ENCODE measurements at regions not wholly inside any gene's neighbourhood (a gene's known extent, or its start where the extent isn't known, plus 50 kb on each side); places are given as distances from the start of the nearest gene placed in this dataset.

- DNase-seq, result no peak
Measured at GRCh38 chr5:133760532-133760931, 148.2 kb upstream of the FSTL4 start.

GRCh38 chr5:133758641-133759040, 146.3 kb upstream of the FSTL4 start:
- no peak for DNase-seq

- no peak for DNase-seq
Measured at GRCh38 chr5:133757396-133757945, 145.1 kb upstream of the FSTL4 start.

- no peak for DNase-seq
Measured at GRCh38 chr5:133756756-133757155, 144.4 kb upstream of the FSTL4 start.

DNA sequence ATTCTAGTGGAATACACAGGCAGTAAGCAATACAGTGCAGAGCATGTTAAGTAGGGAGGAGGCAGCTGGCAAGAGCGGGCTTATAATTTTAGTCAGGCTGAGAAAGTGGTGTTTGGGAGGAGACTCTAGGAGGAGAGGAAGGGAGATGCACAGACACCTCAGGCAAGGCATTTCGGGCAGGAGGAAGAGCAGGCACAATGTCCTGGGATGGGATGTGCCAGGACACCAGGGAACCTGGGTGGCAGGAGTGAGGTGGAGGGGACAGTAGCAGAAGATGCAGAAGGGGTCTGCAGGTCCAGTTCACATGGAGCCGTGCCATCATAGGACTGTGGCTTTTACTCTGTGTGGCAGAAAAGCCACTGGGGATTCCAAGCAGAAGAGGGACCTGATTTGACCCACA, 143.7 kb upstream of the FSTL4 start:
- no peak for DNase-seq

DNA sequence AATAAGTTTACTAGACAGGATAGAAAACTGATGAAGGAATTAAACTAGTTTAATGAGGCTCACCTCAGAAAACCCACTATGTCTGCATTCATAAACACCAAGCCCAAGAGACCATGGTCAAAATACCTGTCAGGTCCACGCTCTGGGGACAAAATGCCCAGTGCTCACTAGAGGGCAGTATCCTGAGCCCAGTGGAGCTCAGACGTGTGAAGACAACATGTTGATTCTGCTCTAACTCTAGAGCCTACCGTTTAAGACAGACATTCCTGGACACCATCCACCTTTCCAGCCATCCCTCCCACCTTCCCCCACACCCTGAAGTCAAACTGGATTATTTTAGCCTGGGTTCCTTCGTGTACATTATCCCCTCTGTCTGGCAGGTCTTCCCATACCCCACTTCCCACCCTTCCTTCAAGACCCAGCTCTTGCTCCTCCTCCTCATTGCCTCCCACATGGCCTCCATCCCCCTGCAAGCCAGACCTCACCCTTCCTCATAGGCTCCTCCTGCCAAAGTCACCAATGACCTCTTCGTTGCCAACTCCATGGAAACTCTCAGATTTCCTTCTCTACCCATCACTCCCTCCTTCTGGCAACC, 142.3 kb upstream of the FSTL4 start:
- no peak for DNase-seq

GRCh38 chr5:133753856-133754255, 141.5 kb upstream of the FSTL4 start:
- DNase-seq, result no peak

DNA sequence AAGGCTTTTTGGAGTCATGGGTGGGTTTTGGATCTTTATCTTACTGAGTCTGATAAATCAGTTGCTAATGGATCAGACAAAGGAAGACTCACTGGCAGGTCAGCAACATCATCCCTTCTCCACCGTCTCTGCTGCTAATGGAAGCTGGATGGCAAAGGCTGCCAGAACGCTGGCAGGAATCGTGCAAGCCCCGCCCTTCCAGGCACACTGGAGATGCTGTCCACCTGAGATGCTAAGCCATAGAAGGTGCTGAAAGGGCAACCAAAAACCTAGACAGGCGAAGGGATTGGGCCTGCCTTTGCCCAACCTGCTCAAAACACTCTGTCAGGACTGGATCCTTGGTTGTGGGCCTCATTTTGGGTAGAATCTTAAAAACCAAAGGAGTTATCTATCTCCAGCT, 139.5 kb upstream of the FSTL4 start:
- no peak for DNase-seq

- DNase-seq, result no peak
Measured at GRCh38 chr5:133751421-133751820, 139.1 kb upstream of the FSTL4 start.

DNA sequence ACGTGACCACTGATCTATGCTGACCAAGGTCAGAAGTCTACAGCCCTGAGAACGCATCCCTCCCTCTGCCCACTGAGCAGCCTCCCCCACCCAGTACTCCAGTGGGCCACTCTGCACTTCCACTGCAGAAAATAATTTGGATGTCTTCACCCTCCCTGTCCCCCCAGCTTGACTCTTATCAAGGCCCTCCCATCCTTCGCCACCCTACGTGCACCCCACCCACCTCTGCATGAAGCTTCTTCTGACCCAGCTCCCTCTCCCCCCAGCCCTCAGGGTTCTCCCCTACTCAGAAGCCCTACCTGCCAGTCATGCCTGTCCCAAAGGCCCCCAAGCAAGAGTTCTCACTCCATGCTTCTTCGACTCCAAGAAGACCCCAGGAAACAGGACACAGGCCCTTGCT, 138.5 kb upstream of the FSTL4 start:
- no peak for DNase-seq

GRCh38 chr5:133750356-133750755, 138.0 kb upstream of the FSTL4 start:
- DNase-seq, result no peak

- no peak for DNase-seq
Measured at GRCh38 chr5:133749331-133749985, 137.1 kb upstream of the FSTL4 start.

DNA sequence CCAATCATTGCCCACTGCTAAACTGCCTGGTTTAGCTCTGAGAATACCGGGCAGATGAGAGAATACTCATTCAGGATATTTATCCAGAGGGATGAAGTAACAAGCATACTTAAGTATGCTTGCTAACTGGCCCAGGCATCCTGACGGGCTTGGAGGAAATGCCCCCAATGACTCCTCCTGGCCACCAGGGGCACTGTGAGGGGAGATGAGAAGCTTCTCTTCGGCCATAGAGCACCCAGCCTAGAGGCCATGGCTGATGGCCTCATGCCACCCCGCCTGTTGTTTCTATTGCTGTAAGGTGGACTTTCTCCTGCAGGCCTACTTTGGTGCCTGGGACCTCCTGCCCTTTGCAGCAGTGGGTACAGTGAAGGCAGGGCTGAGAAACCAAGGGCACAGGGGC, 134.5 kb upstream of the FSTL4 start:
- DNase-seq, result no peak

- no peak for DNase-seq
Measured at GRCh38 chr5:133744960-133745308, 132.6 kb upstream of the FSTL4 start.

DNA sequence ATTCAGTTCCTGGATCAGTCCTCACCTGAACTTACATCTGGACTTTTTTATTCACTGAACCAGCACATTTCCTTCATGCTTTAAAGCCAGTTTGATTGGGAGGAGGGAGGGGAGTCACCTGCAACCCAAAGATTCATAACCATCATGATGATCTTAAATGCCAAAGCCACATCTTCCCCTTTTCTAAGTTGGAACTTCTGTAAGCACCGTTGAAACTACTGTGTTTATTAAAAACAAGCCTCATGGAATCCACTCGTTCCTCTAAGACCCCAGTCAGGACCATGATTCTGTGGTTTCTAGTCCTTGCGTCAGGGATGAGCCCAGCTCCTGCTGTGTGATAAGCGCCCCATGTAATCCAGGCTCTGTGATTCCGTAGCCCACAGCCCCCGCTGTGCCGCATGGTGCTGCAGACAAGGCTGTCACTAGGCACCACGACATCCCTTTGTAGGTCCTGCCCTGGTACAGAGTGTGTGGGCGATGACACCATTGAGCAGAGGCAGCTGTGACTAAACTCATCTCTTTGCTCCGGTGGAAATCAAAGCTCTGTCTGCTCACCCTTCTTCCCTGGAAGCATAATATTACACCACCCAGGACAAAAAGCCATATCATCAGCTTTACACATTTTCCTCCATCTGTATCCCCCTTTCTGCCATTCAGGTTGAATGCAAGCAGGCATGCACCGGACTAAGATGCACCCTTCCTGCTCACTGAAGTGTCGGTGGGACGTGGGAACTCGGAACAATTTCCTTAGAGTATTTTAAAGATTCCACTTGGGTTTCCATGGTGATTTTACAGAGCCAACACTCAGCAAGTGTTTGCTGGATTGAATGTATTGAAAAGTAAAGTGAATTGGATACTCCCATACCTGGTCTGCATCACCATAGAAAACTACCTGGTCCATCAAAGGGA, 132.0 kb upstream of the FSTL4 start:
- no peak for DNase-seq

DNA sequence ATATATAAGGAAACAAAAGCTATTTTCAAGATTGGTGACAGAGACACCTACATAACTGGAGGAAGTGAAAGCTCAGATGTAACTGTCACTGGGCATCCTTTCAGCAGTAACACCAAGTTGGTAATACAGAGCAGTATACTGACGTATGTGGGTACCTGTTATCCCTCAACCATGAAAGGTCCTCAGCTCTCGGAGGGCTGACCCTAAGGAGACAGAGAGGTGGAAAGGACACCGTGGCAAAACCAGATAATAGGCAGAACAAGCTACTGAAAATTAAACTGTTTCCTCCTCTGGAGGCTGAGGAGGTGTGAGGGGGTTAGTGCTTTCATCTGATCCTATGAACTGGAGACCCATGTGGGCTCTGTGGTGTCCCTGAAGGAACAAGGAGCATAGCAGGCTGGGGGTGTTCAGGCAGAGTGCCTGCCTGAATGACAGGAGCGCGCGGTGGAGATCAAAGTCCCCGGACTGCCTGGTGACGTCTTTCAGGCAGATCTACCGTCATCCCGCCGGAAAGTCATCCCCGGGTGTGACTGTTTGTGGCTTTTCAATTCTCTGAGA, 130.2 kb upstream of the FSTL4 start:
- DNase-seq, result no peak

GRCh38 chr5:133741818-133742355, 129.5 kb upstream of the FSTL4 start:
- no peak for DNase-seq

DNA sequence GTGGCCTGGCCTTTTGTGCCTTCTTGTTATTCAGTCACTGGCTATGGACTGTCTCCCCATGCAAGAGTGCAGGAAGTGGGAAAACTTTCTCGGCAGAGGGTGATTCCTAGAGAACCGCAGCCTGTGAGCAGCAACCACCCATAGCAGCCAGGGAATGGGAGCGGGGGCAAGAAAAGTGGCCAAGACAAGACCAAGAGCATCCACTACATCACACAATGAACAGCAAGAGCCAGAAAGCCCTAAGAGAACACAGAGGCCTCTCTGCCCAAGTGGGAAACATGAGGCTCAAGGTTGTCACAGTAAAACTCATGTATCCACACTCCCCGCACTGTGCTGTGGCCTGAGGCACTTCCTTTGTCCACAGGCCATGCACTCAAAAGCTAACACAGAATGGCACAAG, 129.1 kb upstream of the FSTL4 start:
- DNase-seq, result no peak

- DNase-seq, result no peak
Measured at GRCh38 chr5:133739181-133739780, 126.9 kb upstream of the FSTL4 start.

GRCh38 chr5:133738271-133738670, 125.9 kb upstream of the FSTL4 start:
- no peak for DNase-seq

DNA sequence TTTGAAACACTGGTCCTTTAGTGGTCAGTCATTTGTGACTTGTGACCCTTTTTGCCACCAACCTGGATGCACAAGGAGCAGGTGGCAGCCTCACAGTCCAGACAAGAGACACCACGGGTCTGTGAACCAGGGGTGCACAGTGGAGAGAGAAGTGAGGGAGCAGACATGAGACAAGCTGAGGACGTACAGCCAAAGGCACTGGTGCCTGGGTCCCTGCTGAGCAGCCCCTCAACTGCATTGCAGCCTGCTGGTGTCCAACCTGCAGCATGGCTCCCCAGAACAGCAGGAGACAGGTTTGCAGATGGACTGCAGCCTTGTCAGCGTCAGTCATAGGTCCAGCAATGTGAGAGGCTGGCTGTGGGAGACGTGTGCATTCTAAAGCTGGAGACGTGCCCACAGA, 124.2 kb upstream of the FSTL4 start:
- no peak for DNase-seq

DNA sequence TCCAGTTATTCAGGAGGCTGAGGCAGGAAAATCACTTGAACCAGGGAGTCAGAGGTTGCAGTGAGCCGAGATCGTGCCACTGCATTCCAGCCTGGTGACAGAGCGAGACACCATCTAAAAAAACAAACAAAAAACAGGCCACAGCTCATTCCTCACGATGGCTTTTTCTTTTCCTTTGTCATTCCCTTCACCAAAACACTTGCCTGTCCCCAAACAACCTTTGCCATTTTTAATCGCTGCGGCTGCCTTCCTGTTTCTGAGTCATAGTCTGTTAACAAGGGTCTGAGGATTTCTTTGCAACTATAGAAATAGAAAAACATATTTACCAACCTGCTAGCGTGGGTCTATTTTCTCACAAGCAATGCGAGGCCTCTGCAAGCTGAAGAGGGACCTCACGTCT, 123.0 kb upstream of the FSTL4 start:
- DNase-seq, result no peak

GRCh38 chr5:133734916-133735315, 122.6 kb upstream of the FSTL4 start:
- no peak for DNase-seq

All from retina (tissue), 1 donor.